RWPE1 (cell line): ENCODE measurements at regions not wholly inside any gene's neighbourhood (a gene's known extent, or its start where the extent isn't known, plus 50 kb on each side); places are given as distances from the start of the nearest gene placed in this dataset.

ENCODE experiments used
- CTCF ChIA-PET: fragments of 350-600 bp; sonication (Branson Sonifier 250); formaldehyde crosslinking; extraction: SDS; loops from one replicate; lab custom pipeline; 2021; lab: Yijun Ruan, JAX
- POLR2A ChIA-PET: fragments of 400-600 bp; formaldehyde crosslinking; extraction: SDS; loops from one replicate; lab custom pipeline; 2020; ENCODE audit warnings: antibody characterized with exemption; ENCODE audit not compliant: low non-redundant PET; lab: Yijun Ruan, JAX
- DNase-seq: peaks from one replicate; pipeline ENCODE4 v3.0.0; 2012; ENCODE audit warnings: low spot score
- H3K27ac ChIP-seq: fragments of 450-650 bp; 2 replicates; pipeline ENCODE4 v1.5.1; 2017
- CTCF ChIP-seq: fragments of 450-650 bp; conservative IDR thresholded peaks from 2 replicates; pipeline ENCODE4 v1.5.1; 2017; ENCODE audit warnings: low read depth, mild to moderate bottlenecking

GRCh38 chr5:119948162-119948561 lies 318.8 kb downstream of the FAM170A start:
- H3K27ac ChIP-seq, result no peak overlapping the region
- TF ChIP-seq CTCF, result no peak
- no peak for DNase-seq
- CTCF ChIA-PET, result interaction anchor here (0.7 kb wide), 1 partner anchor 328 kb away, joined by 3 read pairs; no protein-coding TSS in a partner anchor
- POLR2A ChIA-PET, result no interaction called here

- TF ChIP-seq CTCF, result no peak
- H3K27ac ChIP-seq, result no peak overlapping the region
- POLR2A ChIA-PET, result no interaction called here
- no peak for DNase-seq
- CTCF ChIA-PET, result interaction anchor here (0.7 kb wide), 1 partner anchor 927 kb away, joined by 3 read pairs; no protein-coding TSS in a partner anchor
Observed at GRCh38 chr5:119949426-119949999, 320.2 kb downstream of the FAM170A start.

- ChIA-PET CTCF (interaction anchor here (0.7 kb wide), 1 partner anchor 198 kb away, joined by 3 read pairs; no protein-coding TSS in a partner anchor), POLR2A (no interaction called here)
- no peak for TF ChIP-seq CTCF
- DNase-seq, result no peak
- H3K27ac ChIP-seq, result no peak overlapping the region
Observed at GRCh38 chr5:119951330-119951934, 322.1 kb downstream of the FAM170A start.

- no peak for TF ChIP-seq CTCF
- POLR2A ChIA-PET, result no interaction called here
- DNase-seq, result no peak
- no peak overlapping the region for H3K27ac ChIP-seq
- CTCF ChIA-PET, result no interaction called here
Observed at GRCh38 chr5:119953474-119953873, 324.1 kb downstream of the FAM170A start.

- H3K27ac ChIP-seq, result no peak overlapping the region
- ChIA-PET POLR2A (no interaction called here), CTCF (no interaction called here)
- no peak for DNase-seq
- TF ChIP-seq CTCF, result no peak
Observed at GRCh38 chr5:119954106-119954505, 324.7 kb downstream of the FAM170A start.

- CTCF ChIA-PET, result interaction anchor here (0.7 kb wide), 1 partner anchor 296 kb away, joined by 3 read pairs; no protein-coding TSS in a partner anchor
- TF ChIP-seq CTCF, result no peak
- H3K27ac ChIP-seq, result no peak overlapping the region
- POLR2A ChIA-PET, result no interaction called here
- DNase-seq, result no peak
Observed at GRCh38 chr5:119961993-119962392, 332.6 kb downstream of the FAM170A start.
